Cardiac muscle cell (in vitro differentiated cells and primary cell): ENCODE measurements at regions not wholly inside any gene's neighbourhood (a gene's known extent, or its start where the extent isn't known, plus 50 kb on each side); places are given as distances from the start of the nearest gene placed in this dataset.
"Not testable (repeated sequence)": the region's sequence is repeated elsewhere in the genome, so short reads cannot be mapped to it uniquely, and the experiment has no call there.

Experiments
- DNase-seq, 2 donors: peaks; one replicate each; pipeline versions ENCODE4 v3.0.0 to v3.0.0-alpha.2; 2010 to 2017; ENCODE audit warnings: low read depth in 1 of 2, low spot score in 1 of 2
- H3K27ac ChIP-seq: fragments of 200-600 bp; sonication (generic); 2 replicates; pipeline ENCODE4 v1.5.1; 2016
- H3K27me3 ChIP-seq: fragments of 200-600 bp; sonication (generic); 2 replicates; pipeline ENCODE4 v1.6.0; 2016; ENCODE audit warnings: control low read depth
- H3K36me3 ChIP-seq: fragments of 200-600 bp; sonication (generic); 2 replicates; pipeline ENCODE4 v1.5.1; 2016; ENCODE audit warnings: control low read depth
- H3K4me1 ChIP-seq: fragments of 200-600 bp; sonication (generic); 2 replicates; pipeline ENCODE4 v1.8.1; 2017; ENCODE audit warnings: low read depth, mild to moderate bottlenecking, mixed run types
- H3K4me3 ChIP-seq: fragments of 200-600 bp; sonication (generic); 2 replicates; pipeline ENCODE4 v1.5.1; 2016; ENCODE audit warnings: mild to moderate bottlenecking
- H3K9me3 ChIP-seq: fragments of 200-600 bp; sonication (generic); 2 replicates; pipeline ENCODE4 v1.5.1; 2017; ENCODE audit warnings: low read depth, mild to moderate bottlenecking, control low read depth
- CTCF ChIP-seq: IDR thresholded peaks from 2 replicates; pipeline ENCODE4 v1.5.1; 2012; ENCODE audit warnings: low read depth, mild to moderate bottlenecking, low read length

DNA sequence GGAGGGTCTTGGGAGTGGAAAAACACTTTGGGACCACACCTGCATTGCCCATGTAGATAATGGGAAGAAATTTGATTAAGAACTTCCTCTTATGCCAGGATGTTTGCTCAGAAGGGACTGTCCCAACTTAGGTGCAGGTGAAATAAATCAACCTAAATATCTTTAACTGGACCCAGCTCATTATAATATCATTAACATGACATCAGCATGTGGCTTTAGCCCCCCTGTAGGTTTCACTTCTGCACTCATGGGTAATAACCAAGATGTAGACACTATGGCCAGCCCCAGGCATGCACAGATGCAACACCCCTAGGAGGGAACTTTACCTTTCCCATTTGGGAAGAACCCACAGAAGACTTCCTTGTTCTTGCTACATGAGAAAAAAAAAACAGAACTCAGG lies 227.4 kb upstream of the ZNF804A start:
- Histone ChIP-seq H3K4me1 (no peaks in the 10 kb centered on the region), H3K36me3 (no peaks in the 10 kb centered on the region), H3K4me3 (no peak overlapping the region), H3K9me3 (no peaks in the 10 kb centered on the region), H3K27me3 (no peaks in the 10 kb centered on the region), H3K27ac (no peak overlapping the region)
- no peak for DNase-seq
- no peak for TF ChIP-seq CTCF

- no peaks in the 10 kb centered on the region for H3K9me3 ChIP-seq
- no peaks in the 10 kb centered on the region for H3K36me3 ChIP-seq
- no peak for DNase-seq
- TF ChIP-seq CTCF = no peak
- no peak overlapping the region for H3K27ac ChIP-seq
- H3K4me1 ChIP-seq = no peaks in the 10 kb centered on the region
- no peak overlapping the region for H3K4me3 ChIP-seq
- H3K27me3 ChIP-seq = no peaks in the 10 kb centered on the region
Observed at GRCh38 chr2:184371641-184372040, 226.7 kb upstream of the ZNF804A start.

DNA sequence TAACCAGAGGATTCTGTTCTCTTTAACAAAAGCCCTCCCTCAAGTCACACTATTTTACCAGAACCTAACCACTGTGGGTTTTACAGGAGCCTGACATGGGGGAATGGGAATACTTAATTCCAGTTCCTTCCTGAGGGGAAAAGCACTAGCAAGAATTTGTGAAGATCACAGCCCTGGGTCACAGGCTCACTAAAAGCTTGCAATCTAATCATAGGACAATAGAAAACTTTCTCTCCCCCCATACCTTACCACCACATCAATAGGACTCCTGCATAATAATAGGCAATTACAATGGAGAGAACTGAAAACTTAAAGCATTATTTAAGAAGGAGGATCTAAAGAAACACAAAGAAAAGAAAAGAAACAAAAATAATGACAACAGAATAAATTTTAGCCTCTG lies 225.8 kb upstream of the ZNF804A start:
- no peaks in the 10 kb centered on the region for H3K36me3 ChIP-seq
- no peak overlapping the region for H3K27ac ChIP-seq
- no peak for TF ChIP-seq CTCF
- H3K4me3 ChIP-seq = no peak overlapping the region
- no peaks in the 10 kb centered on the region for H3K9me3 ChIP-seq
- no peak for DNase-seq
- no peaks in the 10 kb centered on the region for H3K27me3 ChIP-seq
- no peaks in the 10 kb centered on the region for H3K4me1 ChIP-seq

DNA sequence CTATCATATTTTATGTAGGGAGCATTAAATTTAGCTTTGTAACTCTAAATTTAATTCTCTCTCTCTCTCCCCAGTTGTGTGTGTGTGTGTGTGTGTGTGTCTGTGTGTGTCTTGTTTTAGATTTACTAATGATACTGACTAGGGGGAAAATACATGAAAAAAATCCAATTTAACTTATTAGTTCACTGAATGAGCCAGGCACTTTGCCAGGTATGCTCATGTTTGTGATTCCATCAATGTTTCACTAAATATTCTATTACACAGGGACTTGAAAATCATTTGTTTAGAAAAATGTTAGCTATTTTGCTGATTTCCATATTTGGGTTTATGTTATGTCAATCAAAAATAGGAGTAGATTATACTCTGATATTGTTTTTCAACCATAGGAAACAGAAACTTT lies 203.7 kb upstream of the ZNF804A start:
- Histone ChIP-seq H3K9me3 (no peaks in the 10 kb centered on the region), H3K4me1 (no peaks in the 10 kb centered on the region), H3K27me3 (no peaks in the 10 kb centered on the region), H3K4me3 (no peak overlapping the region), H3K36me3 (no peaks in the 10 kb centered on the region), H3K27ac (no peak overlapping the region)
- DNase-seq = no peak
- TF ChIP-seq CTCF = no peak

GRCh38 chr2:184402381-184402780 lies 195.9 kb upstream of the ZNF804A start:
- H3K4me1 ChIP-seq = no peaks in the 10 kb centered on the region
- H3K27ac ChIP-seq = no peak overlapping the region
- TF ChIP-seq CTCF = no peak
- H3K9me3 ChIP-seq = no peaks in the 10 kb centered on the region
- DNase-seq = no peak
- H3K36me3 ChIP-seq = no peaks in the 10 kb centered on the region
- no peak overlapping the region for H3K4me3 ChIP-seq
- no peaks in the 10 kb centered on the region for H3K27me3 ChIP-seq

DNA sequence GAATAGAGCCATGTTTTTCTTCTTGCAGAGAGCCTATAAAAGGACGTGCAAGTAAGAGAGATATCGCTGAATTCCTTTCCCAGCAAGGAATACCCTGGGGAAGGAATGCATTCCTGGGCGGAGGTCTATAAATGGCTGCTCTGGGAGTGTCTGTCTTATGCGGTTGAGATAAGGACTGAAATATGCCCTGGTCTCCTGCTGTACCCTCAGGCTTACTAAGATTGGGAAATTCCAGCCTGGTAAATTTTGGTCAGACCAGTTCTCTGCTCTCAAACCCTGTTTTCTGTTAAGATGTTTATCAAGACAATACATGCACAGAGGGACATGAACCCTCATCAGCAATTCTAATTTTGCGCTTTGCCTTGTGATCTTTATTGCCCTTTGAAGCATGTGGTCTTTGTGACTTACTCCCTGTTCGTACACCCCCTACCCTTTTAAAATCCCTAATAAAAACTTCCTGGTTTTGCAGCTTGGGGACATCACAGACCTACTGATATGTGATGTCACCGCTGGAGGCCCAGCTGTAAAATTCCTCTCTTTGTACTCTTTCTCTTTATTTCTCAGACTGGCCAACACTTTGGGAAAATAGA lies 191.2 kb upstream of the ZNF804A start:
- H3K27ac ChIP-seq, H3K36me3 ChIP-seq, H3K9me3 ChIP-seq, H3K4me3 ChIP-seq, H3K27me3 ChIP-seq, H3K4me1 ChIP-seq, DNase-seq: not testable (repeated sequence)
